ENCODE measurements at regions not wholly inside any gene's neighbourhood (a gene's known extent, or its start where the extent isn't known, plus 50 kb on each side); places are given as distances from the start of the nearest gene placed in this dataset.

DNA sequence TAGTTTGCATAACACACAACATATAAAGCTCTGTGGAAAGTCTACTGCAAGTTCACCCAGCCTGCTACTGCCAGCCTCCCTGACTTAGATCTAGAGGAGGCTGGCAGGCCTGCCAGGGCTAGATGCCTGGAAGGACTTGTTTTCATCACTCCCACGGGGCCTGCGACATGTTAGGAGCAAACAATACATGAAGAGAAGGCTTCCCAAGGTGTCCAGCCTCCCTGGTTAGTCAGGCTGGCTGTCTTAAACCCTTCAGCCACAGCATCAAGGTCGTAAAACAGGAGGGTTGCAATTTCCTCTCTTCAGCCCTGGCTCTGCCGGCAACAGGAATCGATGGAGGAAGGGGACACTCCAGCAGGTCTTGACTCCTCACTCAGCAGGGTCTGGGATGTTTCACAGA lies 104.5 kb downstream of the NGF start:
- DNase-seq, result no peak

DNA sequence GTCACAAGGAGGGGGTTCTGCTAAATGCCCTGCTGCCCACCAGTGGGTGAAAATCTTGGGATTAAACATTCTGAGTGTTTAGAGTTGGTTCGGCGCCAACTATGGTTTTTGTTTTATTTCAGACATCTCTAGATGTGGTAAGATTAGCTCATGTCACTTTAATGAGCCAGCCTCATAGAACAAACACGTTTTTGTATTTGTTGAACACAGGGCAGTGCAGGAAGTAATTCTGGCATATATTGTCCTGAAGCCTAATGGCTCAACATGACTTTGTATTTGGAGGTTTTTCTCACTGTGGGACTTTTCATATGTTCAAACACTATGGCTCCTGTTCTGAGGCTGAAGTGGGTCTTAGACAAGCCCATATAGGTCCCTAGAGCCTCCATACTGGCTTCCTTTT lies 107.8 kb downstream of the NGF start:
- DNase-seq, result no peak

DNA sequence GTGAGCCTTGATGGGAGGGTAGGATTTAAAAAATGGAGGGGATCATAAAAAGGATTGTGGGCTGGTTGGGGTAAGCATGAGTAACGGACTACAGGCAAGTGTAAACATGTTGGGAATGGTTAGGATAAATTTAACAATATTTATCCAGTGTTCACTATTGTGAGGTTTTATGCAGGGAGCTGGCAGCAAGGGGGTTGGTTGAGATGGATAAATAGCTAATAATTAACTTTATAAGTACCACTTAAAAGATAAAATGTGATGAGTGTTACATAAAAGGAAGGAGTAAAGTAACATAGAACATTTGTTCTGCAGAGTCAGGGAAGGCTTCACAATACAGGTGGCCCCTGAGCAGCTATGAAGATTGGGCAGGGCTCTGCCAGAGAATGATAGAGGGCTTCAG lies 109.0 kb downstream of the NGF start:
- no peak for DNase-seq

DNA sequence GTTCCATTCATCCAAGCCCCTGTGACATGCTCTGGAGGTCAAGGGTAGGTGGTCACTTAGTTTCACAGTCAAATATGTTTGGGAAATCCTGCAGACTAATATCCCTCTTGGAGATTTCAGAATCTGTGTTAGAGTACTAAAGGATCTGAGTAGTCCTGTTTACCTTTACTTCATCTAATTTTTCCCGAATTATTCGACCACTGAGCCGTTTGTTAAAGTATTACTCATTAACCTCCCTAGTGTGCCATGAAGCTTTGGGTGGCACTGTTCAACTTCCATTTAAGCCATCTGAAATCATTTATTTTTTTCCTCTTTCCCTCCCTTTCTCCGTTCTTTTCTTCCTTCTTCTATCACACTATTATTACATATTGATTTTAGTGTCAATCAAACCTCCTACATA lies 109.9 kb downstream of the NGF start:
- DNase-seq, result no peak

DNA sequence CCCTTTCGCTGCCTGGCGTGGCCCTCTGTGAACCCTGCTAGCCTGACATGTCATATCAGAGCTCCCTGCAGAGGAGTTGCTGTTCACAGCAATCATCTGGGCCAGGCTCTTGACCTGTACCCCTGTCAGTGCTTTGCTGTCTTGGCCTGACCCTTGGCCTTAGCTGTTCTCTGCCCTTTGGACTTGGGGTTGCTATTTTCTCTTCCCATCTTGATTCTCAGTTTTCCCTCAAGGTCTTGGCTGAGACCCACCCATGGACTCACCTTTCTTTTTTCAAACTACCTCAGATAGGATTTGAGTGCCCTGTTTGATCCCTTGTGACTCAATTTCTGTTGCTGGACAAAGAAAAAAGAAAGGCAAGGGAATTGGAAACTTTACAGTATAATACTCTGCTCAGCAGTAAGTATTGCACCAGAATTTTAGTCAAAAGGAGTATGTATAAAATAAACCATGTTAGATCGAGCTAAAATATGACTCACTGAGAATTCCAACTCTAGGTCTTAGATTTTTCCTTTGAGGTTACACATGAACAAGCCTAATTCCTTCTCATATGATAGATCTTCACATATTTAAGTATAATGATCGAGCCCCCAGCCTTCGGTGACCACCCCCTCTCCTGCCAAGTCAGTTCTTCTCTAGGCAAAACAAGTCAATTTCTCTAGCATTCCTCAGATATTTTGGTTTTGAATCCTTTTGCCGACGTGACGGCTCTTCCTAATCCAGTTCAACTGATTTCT lies 110.5 kb downstream of the NGF start:
- no peak for DNase-seq

DNA sequence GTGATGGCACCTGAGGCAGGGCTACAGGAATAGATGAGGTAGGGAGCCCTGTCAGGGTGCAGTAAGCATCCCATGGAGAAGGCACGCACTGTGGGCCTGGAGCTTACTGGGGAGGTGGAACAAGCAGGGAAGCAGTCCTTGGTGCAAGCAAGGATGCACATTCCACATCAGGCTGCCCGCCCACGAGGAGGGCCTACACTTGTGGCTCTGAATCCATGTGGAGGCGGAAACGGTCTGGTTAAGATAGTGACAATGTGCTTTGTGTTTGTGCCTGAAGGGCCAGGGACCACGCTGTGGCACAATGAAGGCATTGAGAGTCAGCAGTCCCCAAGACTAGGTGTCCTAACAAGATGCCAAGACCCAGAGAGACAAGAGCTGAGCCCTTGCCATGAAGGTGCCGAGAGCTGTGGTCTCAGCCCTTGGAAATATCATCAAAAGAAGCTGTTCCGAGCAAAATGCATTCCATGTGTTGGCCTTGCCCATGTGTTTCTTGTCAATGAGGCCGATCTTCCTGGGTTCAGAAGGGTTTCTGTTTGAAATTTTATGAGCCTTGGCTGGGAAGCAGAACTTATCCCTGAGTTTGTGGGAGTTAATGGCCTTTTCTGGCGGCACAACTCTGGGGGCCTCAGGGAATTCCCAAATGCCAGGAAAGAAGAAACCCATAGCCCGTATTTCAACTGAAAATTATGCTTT lies 111.9 kb downstream of the NGF start:
- DNase-seq, result no peak

DNA sequence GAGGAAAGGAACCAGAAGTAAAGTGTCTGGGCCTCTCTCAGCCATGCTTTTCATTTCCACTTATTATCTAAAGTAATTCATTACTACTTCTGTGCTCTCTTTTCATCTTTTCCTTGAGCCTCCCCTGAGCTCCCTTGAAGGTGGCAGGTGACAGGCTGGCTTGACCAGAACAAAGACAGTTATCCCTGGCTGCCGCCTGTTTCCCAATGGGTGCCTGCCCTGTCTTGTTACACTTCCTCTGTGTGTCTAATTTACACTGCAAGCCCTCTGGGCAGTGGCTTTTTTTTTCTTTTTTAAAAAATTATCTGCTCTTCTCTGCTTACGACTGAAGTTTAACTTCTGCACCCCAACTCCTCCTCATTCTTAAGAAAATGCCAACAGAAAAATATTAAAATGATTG lies 113.4 kb downstream of the NGF start:
- no peak for DNase-seq

DNA sequence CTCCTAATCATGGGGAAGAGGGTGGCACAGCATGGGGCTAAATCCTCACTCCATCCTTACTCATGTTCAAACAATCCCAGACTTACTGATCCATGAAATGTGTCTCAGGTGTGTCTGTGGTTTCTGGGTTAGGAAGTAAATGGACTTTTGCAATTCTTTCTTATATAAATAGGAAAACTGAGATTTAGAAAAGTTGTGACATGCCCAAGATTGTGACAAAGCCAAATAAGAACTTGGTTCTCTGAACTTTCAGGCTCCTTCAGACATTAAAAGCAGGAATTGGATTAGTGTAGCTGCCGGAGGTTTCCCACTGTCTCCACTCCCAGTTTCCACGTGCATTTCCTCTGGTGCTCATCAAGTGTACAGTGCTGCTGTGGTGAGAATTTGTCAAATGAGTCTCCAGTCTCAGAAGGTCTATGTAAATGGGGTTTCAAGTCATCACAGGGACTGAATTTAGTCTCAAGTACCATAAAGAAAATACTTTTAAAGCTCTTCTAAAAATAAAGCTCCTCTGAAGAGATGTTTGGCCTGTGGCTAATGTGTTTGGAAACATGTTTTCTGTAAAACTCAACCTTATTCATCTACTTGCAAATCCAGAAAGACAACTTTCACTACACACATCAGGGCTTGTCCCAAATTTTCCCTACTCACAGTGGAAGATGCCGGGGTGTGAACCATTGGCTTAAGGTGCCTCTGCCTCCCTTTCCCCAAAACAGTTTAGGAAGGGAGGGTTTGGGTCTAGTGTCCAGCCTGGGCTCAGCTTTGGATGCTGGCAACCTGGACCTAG lies 115.2 kb downstream of the NGF start:
- DNase-seq, result no peak

DNA sequence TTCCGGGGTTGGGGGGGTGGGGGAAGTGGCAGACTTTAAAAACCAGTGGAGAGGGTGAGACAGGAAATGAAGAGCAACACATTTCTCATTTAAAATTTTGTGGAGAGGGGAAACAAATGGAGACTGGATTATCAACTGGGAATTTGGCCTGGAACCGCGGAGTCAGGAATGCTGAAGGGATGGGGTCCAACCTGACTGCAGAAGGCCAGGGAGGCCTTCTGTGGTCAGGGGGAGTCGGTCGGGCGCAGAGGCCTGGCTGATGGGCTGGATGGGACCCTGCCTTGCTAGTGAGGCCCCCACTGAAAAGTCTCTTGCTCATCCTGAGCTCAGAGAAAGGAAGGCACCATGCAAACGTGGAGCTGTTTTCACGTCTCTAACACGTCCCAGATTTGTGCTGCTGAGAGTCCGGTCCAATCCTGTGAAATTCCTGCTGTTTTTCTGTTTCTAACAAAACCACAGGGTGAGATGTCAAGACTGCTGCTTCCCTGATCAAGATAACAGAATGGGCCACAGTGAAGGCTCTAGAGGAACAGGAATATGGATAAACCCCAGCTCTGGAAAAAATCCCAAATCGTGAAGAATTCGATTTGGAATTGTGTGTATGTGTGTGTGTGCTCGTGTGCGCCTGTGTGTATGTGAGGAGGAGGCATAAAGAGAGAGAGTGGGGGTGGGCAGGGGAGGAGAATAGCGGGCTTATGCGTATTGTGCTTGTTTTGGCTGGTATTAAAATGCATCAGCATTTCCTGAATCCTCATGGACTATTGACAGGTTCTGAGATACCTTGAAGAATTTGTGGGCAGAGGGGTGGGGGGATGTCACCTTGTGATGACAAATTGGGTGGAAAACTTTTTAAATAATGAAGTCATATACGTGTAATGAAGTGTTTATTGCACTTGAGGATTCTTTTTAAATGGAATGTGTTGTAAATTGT lies 117.4 kb downstream of the NGF start:
- DNase-seq, result no peak

DNA sequence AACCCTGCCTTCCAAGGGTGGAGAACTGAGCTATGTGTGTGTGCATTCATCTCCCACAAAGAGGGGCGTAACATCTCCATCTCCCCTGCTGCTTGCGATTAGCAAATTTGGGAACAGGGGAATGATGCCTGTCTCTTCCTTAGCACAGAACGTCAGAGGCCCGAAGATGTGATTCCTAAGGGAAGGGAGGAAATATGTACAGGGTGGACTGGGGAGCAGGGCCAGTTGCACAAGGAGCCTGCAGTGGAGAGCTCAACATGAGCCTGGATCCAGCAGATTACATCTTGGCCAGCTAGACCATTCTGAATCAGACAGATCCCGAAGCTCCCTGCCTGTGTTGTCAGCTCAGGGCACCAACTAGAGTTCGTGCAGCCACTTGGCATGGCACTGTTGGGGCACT lies 118.1 kb downstream of the NGF start:
- DNase-seq, result no peak

DNA sequence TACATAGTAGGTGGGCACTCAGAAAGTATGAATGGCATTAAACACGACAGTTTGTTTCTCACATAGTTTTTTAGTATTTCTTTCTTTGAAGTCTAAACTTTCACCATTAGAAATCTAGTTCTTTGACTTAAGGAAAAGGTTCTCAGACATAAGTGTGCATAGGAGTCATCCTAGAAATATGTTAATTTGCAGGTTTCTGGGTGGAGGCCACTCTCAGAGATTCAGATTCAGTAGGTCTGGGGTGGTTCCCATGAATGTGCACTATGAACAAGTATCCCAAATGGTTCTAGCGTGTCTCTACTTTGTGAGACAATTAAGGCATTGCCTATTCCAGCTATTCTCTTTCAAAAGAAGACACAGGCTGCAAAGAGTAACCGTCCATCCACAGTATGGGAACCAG lies 119.3 kb downstream of the NGF start:
- no peak for DNase-seq

DNA sequence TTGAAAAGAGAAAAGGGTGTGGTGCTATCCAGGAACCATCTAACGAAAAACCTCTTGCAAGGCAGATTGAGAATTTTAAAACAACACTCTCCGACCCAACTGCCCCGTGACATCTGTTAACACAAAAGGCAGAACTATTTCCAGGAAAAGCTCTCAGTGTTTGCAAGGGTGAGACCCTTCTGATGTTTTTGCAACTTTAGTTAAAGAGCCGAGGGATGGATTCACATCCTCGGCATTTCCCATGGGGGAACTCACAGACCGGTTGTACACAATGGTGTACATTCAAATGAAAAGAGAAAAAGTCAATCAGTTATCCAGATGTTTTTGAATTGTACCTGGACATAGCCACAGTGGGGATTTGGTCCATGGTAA lies 120.0 kb downstream of the NGF start:
- no peak for DNase-seq

DNA sequence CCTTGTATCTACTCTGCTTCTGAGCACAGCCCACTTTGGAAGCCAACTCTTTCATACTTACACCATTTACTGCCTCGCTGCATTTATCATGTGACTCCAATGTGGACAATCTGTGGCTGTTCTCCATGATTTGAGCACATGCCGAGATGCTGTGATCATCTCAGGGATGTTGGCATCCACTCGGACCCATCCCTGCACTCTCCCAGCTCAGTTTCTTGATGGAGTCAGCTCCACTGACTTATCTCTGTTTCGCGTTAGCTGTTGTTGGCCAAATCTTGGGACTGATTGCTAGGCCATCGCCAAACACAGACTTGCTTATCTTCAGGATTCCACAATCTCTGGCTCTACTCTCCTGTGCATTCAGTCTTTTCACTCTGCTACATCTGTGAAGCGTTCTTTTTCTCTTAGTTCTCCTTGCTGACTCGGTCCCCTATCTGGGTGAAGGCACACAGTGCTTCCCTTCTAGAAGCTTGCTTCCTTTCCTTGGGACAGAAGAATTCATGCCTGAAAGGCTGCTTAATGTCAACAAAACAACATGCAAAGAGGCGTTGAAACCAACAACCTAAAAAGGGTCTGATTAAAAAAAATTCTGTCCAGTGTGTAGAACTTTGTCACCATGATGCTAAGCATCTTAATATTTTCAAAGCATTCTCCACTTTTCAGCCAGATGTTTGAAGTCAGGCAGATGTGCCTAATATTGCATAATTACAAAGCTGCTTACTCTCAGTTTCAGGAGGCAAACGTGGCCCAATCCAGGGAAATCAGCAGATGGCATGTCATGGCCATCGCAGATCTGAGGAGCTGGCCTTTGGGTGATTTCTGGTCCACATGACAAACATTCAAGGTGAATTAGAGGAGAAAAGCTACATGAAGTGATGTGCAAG lies 120.7 kb downstream of the NGF start:
- no peak for DNase-seq

DNA sequence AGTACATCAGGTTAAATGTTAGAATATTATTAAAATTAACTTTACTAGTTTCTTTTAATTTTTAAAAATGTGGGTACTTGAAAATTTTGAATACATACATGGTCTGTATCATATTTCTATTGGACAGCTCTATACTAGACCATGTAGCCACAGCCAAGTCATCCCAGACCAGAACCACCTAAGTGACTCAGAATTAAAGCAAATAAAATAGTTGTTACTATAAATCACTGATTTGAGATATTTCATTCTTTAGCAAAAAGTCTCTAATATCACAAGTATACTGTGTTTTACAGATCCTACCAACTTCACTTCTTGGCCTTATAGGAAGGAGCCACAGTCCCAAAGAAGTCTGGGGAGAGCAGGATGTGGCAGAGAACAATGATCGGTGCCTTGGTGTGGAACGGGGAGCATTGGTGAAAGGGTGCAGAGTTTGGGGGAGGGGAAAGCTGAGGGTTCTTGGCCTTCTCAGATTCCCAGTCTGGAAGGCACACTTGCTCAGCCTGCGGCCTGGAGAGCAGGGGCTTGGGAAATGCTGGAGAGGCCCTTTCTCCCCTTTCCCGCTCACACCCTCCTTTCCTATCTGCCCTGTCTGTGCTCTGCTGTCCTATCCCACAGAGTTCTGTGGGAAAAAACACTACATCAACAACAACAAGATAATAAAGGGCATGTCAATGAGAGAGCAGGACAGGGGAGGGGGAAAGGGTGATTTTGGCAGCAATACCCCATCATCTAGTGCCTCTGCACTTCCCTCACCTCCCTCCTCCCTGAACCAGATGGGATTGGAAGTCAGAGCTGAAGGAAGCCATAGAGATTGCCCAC lies 122.1 kb downstream of the NGF start:
- DNase-seq, result no peak

DNA sequence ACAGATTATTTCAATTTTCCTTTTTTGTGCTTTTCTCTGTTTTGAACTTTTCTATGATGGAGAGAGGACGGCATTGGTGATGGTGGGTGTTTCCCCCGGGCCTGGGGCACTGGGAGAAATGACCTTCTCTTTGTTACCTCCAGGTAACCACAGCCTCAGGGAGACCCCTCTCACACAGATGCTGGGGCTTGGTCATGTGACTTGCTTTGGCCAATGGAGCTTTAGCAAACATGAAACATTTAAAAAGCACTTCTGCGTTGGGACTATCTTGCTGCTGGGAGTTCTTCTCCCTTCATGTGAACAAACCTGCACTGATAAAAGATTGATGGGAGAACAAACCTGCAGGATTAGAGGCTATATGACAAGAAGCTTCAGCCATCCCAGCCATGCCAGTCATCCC lies 122.9 kb downstream of the NGF start:
- DNase-seq, result no peak

DNA sequence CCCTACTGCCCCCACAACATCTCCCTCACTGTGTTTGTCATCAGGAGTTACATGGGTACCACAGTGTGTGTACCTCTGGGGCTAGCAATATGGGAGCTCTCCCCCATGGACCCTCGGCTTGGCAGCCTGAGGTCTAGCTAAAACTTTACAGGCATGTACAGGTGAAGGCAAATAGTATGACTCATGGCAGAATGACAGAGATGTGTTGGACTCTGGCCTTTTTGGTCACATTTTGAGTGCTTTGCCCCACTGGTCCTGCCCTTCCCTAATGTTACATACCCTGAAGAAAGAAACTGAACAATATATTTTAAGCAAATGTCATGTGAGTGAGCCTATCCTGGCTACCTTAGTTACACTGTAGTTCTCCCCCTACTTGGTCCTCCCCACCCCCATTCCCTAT lies 124.0 kb downstream of the NGF start:
- DNase-seq, result no peak

DNA sequence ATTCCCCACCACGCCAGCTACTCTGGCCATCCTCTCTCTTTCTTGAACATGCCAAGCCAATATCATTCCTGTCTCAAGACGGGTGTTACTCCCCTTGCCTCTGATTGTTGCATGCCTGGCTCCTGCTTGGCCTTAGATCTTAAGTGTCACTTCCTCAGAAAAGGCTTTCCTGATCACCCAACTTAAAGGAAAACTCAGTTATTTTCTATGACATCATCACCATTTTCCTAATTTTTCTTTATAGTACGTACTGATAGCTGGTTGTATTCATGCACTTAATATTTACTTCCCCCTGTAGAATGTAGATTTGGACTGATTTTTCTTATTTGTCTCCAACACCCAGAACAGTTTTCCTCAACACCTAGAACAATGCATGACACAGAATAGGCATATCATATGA lies 123.8 kb upstream of the TSPAN2 start:
- DNase-seq, result no peak

DNA sequence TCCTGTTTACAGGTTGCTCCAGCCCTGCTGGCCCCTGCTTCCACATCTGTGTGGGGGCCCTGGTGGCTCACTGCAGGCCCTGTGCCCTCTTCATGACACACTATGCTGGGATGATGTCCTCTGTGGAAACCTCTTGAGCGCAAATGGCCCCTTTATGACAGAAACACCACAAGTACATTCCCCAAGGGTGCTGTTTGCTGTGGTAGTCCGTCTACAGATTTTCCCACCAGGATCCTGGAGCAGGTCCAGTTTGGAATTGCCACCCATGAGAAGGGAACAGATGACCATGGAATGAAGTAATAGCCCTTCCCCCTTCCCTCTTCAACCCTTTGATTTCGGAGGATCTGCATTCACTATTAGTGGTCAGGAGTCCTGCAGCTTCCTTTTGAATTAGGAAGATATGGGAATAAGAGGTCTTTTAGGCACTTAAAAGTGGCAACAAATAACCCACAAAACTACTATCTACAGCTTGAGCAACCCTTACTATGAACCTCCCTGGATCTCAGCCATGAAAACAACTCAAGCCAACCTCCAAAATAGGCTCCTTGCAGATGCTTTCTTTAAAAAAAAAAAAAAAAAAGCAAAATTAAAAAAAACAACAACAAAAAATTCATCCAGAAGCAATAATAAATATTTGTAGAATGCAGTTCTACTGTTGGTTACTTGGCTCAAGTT lies 121.9 kb upstream of the TSPAN2 start:
- no peak for DNase-seq

DNA sequence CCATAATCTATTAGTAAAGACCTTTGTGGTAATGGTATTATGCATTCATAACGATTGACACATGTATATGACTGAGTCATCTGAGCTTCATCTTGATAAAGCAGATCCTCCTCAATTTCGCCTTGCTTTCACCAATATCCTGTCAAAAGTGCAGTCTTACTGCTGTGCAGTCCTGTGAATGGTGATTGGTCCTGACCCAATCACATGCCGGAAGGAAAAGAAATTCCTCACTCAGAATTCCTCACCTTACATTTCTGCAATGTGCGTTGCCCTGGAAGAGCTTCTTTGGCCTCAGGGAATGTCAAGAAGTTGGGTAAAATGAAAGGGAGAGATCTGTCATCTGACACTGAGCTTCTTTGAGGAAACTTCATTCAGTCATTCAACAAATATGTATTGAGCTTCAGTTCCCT lies 121.0 kb upstream of the TSPAN2 start:
- DNase-seq, result no peak

DNA sequence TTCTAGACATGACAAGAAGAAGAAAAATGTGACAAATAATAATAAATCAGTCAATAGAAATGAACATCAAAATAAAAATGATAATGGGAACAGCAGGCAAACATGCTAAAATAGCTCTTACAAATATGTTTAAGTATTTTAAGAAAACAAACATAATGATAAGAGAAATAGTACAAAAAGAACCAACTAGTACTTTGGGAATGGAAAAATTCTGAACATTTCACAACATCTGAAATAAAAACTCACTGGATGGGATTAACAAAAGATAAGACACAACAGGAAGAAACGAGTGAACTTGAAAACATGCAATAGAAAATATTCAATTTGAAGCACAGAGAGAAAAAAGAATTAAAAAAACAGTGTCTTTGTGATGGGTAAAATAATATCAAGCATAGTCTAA lies 115.2 kb upstream of the TSPAN2 start:
- DNase-seq, result no peak

DNA sequence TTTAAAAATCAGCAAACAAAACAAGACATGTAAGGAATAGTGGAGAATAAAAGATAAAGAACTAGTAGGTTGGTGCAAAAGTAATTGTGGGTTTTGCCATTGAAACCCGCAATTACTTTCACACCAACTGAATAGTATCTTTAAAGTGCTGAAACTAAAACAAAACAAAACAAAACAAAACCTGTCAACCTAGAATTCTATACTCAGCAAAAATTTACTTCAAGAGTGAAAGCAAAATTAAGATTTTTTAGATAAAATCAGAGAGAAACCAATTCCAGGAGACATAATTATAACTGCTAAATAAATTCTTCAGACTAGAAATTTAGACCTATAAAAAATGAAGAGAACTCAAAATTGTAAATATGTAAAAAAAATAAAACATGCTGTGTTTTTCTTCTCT lies 114.0 kb upstream of the TSPAN2 start:
- no peak for DNase-seq
